HG02973 (cell line): ENCODE measurements at regions not wholly inside any gene's neighbourhood (a gene's known extent, or its start where the extent isn't known, plus 50 kb on each side); places are given as distances from the start of the nearest gene placed in this dataset.

Experiments
- ATAC-seq: cut with Tn5 transposase; IDR thresholded peaks from one replicate; pipeline ENCODE4 v1.9.1; 2021; ENCODE audit warnings: moderate library complexity; ENCODE audit not compliant: unreplicated experiment

DNA sequence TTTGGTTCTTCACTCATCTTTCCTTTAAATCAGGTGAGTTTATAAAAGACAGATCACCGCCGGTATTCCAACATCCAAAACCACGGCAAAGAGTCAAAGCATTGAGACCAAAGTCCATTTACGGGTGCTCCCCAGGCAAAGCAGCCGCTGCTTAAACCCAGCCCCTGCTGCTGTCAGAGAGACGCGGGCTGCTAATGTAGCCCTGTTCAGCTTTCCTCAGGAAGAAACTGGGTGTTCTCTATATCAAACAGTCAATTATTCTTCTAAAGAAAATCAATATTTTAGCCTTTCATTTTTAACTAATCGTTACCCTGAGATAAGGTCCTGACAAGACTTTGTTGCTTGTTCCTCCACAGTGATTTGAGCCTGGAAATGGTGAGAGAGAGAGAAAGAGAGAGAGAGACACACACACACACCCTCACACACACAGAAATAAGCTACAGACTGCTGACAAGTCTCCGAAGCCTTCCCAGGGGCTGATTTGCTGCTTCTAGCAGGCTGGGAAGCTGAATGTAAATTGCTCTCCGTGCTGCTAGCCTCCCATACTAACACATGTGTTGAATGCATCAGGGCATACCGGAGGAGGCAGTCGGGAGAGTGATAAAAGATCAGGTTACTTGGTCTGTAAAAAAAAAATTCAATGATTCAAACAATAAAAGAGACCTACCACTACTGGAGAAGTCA is 183.0 kb upstream of the ANK3 start:
- no peak for ATAC-seq

DNA sequence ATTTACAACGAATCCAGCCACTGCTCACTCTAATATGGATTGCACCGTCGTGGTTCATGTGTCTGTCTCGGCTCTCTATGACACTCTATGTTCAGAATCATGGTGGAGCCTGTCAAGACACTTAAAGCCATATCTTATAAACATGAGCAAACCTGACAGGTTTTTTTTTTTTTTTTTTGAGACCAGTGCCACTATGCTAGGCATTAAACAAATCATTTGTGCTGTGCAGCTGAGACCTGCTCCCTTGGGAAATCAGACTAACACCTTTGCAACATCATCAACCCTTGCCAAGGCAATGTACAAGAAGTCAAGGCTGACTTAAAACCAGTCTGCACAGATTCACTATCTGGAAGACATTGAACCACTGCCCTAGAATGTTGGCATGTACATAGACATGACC is 181.2 kb upstream of the ANK3 start:
- ATAC-seq, result no peak

DNA sequence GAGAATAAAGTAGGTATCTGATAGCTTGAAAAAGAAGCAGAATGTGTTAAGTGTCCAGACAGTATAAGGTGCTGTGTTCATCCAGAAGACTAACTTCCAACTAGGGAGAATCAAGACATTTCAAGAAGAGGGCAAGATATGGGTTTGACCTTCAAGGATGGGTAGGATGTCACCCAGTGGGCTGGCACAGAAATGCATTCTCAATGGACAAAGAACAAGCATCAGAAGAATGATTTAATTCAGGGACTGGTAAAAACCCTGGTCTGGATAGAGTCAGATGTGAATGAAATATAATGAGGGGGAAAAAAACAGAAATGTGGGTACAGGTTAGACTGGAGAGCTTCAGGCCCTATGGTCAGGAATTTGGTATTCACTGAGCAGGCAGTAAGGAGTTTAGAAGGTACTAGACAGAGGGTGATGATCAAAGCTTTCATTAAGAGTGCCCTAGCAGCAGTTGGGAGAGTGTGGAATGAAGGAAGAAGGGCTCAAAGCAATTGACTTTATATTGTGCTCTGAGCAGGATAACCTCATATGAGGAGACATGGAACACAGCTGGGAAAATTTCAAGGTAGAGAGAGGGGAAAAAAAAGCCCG is 180.7 kb upstream of the ANK3 start:
- ATAC-seq, result no peak

DNA sequence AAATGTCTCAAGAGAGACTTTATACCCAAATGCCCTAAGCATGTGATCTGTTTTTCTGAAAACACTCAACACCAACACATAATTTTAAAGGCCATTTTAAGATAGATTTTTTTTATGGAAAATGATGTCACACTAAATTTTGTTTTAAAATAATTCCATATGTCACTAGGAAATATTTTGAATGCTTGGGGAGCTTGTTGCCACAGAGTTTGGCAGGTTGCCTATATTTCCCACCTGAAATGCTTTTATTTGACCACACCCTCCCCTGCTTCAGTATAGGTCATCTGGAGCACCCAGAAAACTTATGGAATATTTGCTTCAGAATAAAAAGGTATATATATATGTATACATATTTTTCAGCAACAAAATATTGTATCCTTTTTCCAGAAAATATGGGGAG is 180.0 kb upstream of the ANK3 start:
- no peak for ATAC-seq

DNA sequence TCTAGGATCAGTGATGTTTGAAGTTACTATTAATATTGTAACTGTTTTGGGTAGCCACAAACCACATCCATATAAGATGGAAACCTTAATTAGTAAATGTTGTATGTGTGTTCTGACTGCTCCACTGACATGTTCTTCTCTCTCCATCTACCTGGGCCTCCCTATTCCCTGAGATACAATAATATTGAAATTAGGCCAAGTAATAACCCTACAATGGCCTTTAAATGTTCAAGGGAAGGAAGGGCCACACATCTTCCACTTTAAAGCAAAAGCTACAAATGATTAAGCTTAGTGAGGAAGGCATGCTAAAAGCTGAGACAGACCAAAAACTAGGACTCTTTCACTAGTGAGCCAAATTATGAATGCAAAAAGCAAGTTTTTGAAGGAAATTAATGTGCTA is 176.4 kb upstream of the ANK3 start:
- ATAC-seq, result no peak

DNA sequence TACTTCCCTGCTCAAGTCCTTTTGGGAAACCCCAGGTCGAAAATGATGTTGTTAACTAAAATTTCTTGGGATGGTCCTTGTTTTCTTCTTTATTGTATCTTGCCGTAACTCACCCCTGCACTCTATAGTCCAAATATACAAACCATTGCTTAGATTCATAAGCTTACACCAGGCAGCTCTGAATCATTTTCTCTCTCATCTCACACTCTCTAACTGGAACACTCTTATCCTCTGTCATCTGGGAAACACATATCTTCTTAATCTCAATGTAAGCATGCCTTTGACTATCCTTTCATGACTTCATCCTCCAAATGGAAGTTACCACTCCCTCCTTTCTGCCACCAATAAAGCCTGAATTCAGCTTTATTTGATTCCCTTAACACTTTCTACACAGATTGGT is 175.8 kb upstream of the ANK3 start:
- ATAC-seq, result no peak

DNA sequence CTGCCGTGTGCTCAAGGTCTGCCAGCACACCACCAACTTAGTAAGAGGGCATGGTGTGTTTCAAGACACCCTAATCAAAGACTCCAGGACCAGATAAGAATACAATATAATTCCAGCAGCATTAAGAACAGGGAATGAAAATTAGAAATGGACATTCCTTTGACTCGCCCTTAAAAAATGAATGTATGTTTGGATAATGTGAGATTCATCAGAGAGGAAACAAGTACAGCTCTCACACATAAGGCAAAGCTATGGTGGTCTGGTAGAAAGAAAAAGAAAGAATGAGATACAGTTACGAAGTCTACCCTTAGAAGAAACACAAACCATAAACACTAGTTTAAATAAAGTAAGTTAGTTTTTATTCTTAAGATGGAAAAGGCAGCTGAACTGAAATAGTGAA is 174.8 kb upstream of the ANK3 start:
- no peak for ATAC-seq

DNA sequence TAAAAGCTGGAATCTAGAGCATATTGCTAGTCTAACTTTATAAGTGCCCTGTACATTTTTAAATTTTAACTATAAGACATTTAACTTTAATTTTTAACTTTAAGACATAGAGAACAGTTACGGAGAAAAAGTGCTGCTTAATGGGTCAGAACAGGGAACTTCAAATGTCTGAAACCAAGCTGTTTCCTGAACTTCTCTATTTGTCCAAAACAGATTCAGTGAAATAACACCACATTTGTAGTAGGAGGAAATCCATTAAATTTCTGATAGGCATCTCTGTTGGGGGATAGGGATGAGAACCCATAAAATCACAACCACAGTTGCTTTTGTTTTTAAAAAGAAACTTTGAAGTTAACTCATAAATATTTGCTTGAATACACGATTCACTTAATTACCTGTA is 170.8 kb upstream of the ANK3 start:
- no peak for ATAC-seq

DNA sequence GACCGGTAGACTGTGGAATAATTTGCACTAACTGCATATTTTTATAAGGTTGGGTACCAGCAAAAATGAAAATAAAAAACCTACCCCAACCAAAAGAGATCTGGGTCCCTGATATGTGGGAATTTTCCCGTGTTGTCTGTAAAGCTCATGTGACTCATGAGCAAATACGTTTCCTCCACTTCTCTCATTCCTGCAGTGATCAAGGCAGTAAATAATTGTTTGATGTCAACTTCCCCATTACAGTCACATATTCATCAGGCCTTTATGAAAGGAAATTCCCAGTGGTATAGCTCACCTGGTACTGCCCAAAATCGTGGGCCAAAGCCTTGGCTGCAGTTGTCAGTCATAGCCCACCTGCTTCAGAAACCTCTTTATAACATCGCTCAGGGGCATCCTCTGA is 166.0 kb upstream of the ANK3 start:
- ATAC-seq, result no peak

DNA sequence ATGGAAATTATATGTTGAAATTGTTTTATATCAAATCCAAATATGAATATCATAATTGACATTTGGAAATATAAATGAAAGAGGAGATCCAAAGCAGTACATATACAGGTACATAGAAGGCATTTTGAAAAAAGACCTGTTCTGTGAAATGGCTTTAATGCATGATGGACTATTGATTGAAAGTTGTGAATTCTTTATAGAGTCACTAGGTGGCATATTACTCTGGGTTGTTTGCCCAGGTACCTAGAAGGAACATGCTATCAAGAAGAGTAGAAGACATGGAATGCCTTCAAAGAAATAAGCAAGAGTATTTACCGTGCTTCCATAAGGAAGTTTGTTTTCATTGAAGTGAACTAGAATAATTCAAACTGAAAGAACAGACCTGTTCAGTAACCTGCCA is 160.0 kb upstream of the ANK3 start:
- no peak for ATAC-seq

DNA sequence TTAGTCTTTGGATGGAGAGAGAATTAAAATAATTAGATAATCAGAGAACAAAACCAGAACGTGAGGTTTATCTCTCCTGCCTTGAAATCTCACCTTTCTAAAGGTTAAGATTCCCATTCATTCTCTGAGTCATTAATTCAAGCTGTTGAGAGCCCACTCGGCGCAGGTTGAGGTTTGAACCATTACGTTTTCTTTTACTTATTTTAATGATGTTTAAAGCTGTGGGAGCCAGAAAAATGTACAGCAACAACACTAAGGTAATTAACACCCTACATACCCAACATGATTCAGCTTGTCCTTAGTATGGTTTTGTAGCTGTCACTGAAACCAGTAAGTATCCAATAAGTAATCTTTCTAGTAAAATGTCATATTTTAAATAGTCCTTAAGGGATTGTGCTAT is 153.0 kb upstream of the ANK3 start:
- no peak for ATAC-seq

DNA sequence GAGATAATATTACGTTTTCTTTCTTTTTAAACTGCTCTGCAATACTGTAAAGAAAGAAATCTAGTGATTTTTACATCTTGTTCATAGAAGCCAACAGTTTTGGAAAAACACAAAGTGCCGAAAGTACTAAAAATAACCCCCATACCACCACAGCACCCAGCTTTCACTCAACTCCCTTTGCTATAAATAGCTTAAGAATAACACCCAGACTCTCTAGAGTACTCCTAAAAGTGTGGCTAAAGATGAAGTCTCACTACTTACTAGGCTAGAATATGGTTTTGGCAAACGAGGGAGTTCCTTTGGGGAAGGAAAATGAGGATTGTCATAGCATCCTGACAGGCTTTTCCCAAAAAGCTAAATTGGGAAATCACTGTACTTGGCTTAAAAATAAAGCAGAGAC is 151.8 kb upstream of the ANK3 start:
- ATAC-seq, result no peak

DNA sequence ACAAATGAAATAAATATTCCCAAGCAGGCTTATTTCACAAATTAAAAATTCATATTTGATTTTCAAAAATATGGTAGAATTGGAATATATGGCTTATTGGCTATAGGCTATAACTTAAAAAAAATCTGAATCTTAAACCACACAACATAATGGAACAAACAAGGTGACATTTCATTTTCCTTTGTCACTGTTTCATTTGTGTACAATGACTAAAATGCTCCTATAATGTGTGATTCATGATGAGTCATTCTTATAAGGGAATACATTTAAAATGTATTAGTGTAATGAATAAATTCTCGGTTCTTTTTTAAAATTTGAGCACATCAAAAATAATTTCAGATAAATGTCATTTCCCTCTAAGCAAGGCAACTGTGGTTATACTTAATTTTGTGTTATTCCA is 148.0 kb upstream of the ANK3 start:
- no peak for ATAC-seq

DNA sequence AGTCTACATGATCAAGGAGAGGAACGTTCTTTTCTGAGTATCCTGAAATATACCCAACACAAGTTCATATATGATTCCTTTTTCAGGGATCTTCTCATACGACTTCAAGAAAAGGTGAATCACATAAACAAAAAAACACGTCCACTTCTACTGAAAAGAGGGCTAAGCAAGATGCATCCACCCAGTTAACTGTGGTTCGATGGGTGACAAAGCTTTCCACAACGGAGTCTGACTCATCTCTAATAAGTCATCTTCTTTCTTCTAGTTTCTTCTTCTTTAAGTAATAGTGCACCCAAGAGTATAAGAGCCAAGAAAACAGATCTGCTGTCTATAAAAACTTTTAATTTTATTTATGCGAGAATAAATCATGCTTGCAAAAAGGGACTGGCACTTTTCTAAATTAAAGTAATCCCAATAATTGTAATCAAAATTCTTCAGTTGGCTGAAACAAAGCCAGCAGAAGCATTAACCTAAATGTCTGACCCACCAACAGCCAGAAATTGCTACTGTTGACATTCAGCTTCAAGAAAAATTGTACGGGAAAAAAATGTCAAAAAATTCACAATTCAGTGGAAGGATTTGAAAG is 146.9 kb upstream of the ANK3 start:
- ATAC-seq, result no peak

DNA sequence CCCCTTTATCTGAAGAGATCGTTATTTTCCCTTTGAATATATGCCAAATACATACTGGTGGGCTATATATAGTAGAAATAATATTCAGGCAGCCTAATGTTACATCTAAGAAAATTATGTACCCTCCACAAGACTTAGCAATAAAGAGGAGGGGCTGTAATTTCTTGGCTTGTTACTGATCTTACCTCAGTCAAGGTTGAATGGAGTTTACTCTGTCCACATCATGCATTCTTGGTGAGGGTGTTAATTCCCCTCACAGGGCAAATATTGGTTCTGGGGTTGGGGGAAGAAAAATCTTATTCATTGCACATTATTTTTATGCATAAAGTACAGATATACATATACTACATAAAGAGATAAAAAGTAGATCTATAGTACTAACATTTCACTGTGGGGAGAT is 145.8 kb upstream of the ANK3 start:
- no peak for ATAC-seq

DNA sequence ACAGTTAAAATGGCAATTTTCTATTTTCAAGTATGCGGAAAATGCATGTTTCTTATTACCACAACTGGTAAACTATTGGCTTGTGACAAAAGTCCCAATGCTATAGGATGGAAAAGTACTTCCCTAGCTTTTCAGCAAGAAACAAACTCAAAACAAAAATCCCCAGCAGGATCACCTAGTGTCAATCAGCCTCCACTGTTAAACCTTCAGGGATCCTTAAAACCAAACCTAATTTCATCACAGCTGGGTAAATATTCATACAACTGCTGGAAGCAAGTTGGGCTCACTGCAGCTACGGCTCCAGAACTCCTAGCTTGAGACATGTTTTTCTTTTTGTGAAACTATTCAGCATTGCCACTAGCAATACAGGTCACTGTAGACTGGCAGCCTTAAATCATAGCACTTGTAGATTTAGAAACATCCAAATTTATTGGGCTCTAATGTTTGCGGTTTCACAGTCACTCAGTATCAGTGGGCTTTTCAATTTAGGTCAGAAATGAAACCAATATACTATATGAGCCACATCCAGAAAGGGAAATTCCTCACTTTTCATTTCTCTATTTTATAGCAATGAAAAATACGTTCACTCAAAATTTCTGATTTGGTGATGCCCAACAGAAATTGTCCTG is 145.2 kb upstream of the ANK3 start:
- no peak for ATAC-seq

DNA sequence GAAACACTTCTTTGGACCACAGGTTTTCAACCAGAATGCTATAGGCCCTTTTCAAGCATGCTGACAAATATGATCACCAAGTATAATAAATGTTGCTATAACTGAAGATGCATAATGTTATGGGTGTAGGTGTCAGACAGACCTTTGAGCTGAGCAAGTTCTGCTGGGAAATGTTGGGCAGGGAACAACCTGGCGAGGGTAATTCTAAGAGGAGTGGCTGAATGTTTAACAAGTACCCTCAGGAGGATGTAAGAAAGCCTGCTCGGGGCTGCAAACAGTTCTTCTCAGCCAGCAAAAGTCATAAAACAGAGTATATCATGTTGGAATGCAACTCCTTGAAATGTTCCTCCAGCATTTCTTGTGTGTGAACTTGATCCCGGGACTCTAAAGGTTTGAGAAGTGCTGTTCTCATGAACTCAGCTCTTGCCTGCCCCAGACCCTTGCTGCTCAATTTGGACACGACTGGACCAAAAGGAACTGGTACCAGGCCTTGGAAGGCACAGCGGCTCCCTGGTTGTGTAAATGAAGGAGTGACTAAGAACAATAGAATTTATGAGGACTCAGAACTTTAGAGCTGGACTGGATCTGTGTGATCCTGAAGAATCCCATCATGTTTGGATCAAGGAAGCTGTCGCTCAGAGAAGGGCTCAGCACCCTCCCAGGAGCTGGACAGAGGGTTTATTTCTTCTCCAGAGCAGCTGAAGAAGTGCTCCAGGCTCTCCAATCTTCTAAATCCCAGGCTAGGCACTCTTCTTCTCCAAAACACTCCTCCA is 143.2 kb upstream of the ANK3 start:
- ATAC-seq, result no peak

DNA sequence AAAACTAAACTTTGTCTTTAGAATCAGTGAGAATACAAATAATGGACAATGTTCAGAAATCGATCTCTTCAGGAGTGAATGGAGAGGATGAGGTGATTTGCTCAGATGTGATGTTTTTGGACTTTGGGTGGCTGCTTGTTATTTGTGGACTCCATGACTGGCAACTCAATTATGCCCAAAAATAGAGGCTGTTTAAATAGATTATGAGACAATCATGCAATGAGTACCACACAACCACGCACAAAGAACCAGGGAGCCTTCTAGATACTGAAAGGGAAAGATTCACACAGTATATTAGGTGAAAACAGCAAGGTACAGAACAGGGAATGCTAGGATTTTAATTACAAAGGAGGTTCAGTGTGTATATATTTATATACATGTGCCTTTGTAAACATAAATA is 141.3 kb upstream of the ANK3 start:
- no peak for ATAC-seq

DNA sequence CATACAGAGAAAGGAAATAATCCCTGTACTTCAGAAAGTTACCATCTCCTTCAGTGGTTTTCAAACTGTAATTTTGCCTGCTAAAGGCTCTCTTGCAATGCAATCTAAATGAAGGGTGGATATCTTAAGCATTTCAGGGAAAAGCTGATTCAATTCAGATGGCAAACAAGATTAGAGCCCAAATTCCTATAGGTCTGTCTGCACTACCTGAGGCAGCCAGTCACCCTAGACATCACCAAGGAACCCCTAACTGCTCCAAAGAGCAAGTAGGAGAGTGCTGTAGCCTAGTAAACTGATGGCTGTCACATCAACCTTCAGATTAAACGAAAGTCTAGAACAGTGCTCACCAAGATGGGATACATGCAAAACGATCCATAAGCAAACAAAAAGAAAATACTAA is 138.0 kb upstream of the ANK3 start:
- no peak for ATAC-seq

DNA sequence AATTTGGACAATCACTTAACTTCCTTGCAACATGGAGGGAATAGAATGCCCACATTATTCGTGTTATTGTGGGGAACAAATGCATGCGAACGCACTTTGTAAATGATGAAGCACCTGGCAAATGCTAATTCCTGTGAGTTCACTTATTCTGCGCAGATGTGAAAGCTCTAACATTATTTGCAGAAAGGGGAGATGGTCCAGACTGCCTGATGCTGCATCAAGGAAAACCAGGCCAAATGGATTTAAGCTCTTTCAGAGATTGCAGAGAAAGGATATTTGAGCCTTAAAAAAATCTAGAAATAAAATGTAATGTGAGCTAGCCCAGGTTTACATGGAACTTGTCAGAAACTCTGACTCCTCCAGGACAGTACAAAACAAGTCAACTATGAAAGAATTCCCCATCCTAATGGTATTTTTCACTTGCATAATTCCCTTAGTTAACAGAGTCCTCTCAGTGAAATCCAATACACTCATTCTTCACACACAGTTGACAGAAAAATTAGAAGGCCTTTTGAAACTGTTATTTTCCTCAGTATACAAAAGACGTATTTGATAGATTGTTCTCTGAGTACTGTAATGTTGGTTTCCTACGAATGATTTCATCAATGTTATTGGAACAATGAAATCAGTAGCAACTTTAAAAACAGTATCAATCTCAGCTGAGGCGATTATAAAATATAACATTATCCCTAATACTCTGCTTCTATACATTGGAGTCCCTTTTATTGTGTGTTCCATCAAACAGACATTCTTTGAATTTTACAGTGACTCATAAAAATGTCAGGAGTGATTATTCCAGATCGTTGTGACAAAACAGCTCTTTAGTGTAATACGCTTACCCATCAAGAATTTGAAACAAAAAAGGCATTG is 136.3 kb upstream of the ANK3 start:
- ATAC-seq, result no peak

DNA sequence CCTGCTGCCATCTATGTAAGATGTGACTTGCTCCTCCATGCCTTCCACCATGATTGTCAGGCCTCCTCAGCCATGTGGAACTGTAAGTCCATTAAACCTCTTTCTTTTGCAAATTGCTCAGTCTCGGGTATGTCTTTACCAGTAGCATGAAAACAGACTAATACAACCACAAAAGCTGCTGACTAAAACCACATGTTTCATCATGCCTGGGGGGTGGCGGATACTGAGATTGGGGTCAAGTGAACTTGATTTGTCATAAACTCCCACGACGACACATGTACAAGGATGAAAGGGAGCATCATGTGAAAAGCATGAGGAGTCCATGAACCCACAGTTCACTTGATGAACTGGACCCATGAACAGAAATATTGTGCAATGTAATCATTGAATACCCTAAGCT is 134.9 kb upstream of the ANK3 start:
- no peak for ATAC-seq
